Stimulated activated CD4-positive, alpha-beta T cell treated with anti-CD3 and anti-CD28 coated beads, Interleukin-12 subunit alpha, Interleukin-12 subunit beta, amount 100 ng/mL, for 48 hours (primary cell): ENCODE measurements at regions not wholly inside any gene's neighbourhood (a gene's known extent, or its start where the extent isn't known, plus 50 kb on each side); places are given as distances from the start of the nearest gene placed in this dataset.

Experiments used
- DNase-seq, 3 donors: peaks; one replicate each; pipeline ENCODE4 v3.0.0-alpha.2; 2020; ENCODE audit warnings: low read depth in 2 of 3, low spot score in 1 of 3

GRCh38 chr4:18932730-18933339 is 911.3 kb upstream of the LCORL start:
- DNase-seq: no peak

DNA sequence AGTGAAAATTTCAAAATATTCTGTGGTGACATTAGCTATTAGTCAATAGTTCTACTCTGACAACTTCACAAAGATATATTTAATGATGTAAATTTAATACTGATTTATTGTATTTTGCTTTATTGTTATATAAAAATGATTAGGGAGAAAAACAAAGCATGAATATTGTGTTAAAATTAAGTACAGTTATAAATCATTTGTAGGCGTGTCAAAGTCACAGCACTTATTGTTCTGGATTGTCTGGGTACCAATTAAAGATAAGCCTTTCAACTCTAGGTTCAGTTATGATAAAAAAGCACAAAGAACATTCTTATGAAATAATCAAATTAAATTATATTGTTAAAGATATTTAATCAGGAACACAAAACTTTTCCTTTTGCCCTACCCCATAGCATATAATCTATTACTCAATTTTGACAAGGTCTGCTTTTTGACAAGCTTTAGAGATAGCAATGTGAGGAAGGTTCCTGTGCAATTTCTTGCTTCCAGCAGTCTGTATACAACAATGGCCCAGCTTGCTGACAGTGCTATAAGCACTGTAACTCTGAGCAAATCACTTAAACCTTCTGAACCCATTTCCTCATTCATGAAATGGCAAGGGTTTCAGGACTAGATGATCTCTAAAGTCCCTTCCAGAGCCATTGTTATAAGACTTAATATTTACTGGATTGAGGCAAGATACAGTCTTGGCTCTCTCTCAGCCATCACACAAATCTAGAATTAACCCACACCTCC is 910.3 kb upstream of the LCORL start:
- DNase-seq: no peak

DNA sequence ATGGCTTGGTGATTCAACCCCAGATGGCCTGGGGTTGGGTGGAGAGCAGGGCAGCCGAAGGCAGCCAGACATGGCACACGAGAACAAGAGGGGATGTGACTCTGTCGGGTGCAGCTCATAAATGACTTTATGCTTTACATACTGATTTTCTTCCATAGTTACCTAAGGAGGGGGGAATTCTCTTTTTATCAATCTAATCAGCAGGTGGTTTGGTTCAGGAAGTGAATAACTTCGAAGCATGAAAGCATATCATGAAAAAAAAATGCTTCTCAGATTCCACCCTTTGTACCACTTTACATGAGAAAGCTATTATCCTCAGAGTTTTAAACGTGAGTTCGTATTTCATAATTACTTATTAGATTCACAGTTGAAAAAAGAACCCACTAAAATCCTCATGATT is 908.9 kb upstream of the LCORL start:
- DNase-seq: no peak

GRCh38 chr4:18923496-18924161 is 902.1 kb upstream of the LCORL start:
- DNase-seq: no peak

- DNase-seq: no peak
Observed at GRCh38 chr4:18917689-18918088, 896.1 kb upstream of the LCORL start.

- no peak for DNase-seq
Observed at GRCh38 chr4:18914182-18914581, 892.6 kb upstream of the LCORL start.

DNA sequence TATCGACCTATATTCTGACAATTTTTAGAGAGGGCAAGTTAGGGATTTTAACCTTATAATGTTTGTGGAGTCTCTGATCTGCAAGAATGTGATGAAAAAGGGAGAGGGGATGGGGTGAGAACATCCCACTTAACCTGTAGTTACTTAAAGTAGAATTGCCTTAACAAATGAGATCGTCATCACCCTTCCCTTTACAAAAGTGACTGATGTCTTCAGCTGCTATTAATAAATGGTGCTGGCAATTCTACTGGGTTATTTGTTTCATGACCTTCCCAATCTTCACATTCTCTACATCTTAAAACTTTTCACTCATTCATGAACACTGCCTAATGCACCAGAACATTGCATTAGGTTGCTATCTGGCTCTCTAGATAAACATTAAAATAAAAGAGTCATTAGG is 873.4 kb upstream of the LCORL start:
- DNase-seq: no peak

DNA sequence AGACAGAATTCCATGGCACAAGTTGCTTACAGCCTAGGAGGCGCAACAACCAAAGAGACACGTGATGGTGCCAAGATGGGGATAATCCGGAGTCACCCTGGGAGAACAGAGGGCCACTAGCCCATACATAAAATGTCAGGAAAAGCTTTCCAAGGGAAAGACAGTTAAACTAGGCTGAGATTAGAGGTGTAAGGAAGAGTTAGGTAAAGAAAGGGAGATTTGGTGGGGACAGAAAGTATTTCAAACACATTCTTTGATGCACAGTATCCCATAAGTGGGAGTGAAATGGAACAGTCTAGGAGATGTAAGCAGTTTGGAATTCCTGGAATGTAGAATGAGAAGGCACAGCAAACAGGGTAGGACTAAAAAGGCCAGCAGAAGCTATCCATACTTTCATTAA is 860.9 kb upstream of the LCORL start:
- no peak for DNase-seq

- no peak for DNase-seq
Observed at GRCh38 chr4:18881556-18881955, 860.0 kb upstream of the LCORL start.

DNA sequence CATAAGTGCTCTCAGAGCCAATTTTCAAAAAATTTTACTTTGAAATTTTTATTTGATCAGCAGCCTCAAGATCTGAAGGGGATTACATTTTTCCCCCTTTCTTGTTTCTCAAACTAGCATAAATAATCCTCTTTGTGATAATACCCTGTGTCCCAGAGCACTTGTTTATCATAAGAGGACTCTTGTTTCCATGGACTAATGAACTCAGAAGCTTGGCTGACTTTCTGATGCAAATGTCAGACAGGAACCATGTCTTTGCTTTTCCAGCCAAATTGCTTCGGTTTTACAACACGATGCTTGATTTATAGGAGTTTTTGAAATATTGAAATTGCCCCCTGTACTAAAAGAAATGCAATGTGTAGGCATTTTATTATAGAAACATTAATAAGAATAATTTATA is 859.3 kb upstream of the LCORL start:
- DNase-seq: no peak

GRCh38 chr4:18878561-18878960 is 857.0 kb upstream of the LCORL start:
- no peak for DNase-seq

GRCh38 chr4:18869166-18869565 is 847.6 kb upstream of the LCORL start:
- DNase-seq: no peak

DNA sequence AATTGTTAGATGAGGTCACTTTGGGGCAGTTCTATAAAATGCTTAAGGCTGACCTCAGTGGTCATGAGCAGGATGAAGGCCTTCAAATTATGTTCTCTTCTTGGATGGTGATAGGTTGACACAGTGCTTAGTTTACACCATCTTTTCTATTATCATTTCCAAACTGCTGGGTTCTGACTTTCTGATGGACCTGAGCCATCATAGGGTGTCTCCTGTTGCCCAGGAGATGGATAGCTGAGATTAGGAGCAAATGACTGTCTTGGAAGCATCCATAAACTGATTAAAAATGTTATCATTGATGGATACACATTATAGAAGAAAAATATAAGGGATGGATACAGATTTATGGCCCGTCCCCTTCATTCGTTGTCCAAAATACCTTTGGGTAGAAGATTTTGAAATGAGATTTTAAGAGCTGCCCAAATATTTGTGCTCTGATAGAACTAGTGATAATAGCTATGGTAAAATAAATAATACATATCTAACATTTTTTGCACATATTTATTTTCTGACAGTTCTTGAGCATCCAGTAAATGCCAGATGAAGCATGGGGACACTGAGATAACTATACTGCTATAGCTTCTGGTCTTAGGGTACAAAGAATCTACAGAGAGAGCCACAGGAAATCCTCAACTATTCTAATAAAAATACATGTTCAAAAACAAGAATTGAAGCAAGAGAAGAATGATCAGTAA is 839.4 kb upstream of the LCORL start:
- DNase-seq: no peak

- DNase-seq: no peak
Observed at GRCh38 chr4:18859468-18859867, 837.9 kb upstream of the LCORL start.

DNA sequence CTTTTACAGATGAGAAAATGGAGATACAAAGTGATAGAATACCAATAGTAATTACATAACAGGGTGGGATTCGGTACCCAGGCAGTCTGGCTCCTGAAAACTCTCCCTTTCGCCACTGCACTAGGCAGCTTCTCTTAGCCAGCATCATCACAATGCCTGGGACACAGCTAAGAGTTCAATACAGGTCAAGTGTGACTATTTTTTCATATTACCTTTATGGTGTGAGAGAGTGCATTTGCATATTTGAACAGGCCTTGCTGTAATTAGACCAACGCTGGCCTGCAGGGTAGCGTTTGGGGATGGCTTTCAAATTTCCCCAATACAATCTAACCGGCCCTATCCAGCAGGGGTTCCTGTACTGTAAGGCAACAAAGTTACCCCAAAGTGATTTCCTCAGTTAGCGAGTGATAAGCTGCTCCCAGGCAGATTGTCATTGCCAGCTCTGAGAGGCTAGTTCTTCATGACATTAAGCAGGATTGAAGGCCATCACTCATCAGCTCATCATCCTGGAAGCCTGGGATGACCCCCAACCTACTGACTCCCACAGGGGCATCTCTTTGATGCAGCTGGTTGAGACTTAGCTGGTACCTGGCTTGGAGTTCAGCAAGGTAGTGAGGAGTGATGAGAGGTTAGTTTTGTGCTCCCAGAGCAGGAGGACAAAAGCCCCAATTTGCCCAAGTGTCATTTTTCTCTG is 836.8 kb upstream of the LCORL start:
- no peak for DNase-seq

DNA sequence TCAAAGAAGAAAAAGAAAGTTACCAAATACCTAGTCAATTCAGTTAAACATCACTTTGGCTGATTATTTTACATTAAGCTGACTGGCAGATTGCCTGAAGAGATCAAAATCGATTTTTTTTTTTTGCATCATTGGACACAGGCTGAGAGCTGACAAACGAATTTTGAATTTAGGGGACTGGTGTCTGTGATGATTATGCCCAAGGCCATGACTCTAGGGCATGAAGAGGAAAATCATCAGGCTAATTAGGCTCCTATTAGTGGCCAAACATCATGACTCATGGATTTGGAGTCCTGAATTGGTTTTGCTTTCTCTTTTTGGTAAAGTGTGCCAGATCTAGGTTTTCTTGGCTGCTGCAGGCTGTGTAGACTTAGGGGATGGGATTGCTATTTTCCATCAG is 829.3 kb upstream of the LCORL start:
- DNase-seq: no peak

GRCh38 chr4:18847249-18847890 is 825.8 kb upstream of the LCORL start:
- no peak for DNase-seq

GRCh38 chr4:18846313-18846712 is 824.8 kb upstream of the LCORL start:
- no peak for DNase-seq

DNA sequence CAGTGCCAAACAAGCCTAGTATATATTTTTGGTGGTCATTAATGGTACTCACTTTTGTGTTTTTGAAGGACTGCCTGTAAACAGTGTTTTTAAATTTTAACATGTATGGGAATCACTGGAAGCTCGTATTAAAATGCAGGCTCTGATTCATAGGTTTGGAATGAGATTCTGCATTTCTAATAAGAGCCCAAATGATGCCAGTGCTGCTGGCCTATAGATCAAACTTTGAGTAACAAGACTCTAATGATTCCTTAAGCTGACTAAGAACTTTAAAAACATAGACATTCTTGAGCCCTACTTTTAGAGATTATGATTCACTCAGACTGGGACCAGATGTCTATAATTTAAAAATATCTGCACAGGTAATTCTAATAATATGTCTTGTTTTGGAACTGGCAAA is 823.2 kb upstream of the LCORL start:
- no peak for DNase-seq

- no peak for DNase-seq
Observed at GRCh38 chr4:18842431-18842830, 820.9 kb upstream of the LCORL start.

GRCh38 chr4:18840481-18840880 is 818.9 kb upstream of the LCORL start:
- DNase-seq: no peak
